HG03039 (cell line): ENCODE measurements at regions not wholly inside any gene's neighbourhood (a gene's known extent, or its start where the extent isn't known, plus 50 kb on each side); places are given as distances from the start of the nearest gene placed in this dataset.
"Not testable (repeated sequence)": the region's sequence is repeated elsewhere in the genome, so short reads cannot be mapped to it uniquely, and the experiment has no call there.

Experiments
- ATAC-seq: cut with Tn5 transposase; IDR thresholded peaks from one replicate; pipeline ENCODE4 v1.9.1; 2021; ENCODE audit warnings: mild to moderate bottlenecking, moderate library complexity; ENCODE audit not compliant: unreplicated experiment

DNA sequence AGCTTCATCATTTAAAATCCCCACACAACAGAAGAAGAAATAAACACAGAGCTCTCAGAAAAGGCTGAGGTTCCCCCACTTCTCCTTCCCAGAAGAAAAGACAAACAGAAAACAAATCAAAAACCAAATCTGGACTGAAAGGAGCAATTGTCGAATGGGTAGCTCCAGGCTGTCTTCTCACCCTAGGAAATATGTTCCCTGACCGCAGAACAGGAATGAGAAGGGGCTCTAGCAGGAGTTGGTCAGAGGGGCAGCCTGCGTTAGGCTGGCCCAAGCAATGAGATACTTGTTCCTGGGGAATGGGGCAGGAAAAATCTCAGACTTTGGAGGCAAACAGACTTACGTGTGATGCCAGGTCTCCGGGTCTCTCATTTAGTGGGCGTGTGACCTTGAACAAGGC is 562.6 kb upstream of the CADM1 start:
- no peak for ATAC-seq

DNA sequence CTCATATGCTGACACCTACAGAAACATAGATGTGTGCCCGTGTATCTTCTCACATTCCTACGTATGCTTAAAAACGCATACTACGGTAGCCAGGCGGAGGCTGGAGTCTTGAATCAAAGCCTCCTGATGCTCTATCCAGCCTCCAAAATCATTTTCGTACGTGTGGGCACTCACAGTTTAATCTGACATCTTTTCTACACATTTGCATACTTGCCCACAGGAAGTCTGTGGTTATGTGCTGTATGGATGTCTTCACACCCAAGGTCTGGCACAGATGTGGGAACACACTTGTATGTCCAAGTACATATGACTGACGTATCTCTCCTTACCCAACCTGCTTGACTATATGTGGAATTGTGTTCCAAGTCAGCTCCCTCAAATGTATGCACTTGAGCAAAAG is 561.8 kb upstream of the CADM1 start:
- ATAC-seq: no peak

DNA sequence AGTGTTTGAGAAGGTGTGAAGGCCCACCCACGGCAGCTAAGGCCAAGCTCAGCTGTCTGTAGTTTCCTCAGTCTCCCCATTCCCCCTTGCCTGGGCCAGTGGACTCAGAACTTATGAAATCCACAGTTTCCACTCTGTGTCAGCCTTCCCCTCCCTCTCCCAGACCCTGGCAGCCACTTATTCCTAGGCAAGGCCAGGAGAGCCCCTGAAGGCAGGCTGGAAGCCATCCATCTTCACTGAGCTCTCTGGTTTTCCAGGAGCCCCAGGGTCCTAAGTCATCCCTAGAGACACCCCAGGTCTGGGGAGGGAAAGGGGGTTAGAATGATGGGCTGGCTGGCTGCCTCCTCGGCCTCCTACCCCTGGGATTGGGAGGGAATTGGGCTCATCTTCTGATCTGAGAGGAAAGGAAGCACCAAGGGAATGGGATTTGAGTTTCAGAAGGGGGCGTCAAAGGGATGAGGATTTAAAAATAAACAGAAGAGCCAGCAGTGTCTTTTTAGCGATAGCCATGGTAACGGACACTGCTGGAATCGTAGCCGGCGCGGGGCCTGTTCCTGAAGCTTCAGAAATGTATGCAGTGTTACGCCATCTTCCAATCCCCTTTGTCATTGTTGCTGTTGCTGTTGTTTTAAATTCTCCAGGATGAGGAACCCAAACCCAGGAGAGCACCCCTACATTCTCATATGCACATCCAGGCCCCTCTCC is 561.1 kb upstream of the CADM1 start:
- ATAC-seq: no peak

DNA sequence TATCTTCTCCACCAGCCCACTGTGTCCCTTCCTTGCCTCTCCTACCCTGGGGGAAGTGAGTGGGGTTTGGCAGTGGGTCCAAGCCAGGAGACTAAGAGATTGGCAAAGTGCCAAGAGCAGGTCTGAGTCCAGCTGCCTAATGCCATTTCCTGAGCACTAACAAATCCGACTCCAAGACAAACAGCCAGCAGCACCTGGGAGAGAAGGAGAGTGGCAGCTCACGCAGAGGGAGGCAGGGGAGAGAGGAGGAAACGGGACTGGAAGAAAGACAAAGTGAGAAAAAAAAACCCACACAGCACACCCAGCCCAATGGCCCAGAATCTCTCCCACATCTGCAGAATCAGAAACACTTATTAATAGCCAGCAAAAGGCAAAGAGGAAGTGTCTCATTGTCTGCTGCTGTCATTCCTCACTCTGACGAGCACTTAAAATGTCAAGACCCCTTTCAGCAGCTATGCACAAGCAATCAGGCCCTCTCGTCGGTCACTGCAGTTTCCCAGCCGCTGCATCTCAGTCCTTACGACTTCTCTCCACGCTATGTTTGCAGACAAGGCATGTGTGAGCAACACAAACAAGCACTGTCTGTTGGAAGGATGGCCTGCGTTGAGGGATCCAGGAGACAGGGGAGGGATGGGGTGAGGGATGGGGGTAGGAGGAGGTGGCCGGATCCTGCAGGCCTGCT is 558.4 kb upstream of the CADM1 start:
- no peak for ATAC-seq

DNA sequence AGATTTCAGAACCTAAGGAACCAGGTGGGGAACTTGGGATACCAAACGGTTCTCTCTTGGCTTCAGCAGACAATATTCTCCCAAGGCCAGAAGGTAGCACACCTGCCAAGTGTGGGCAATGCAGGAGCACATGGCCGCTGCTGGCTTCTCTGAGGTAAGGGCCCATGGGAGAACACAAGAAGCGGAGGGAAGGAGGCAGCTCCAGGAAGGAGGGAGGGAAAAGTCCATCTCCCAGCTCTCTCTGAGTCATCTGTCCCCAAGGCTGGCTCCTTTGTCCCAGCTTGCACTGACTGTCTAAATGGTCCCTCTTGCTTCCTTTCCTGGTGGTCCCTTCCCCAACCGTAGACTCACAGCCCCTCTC is 557.9 kb upstream of the CADM1 start:
- no peak for ATAC-seq

DNA sequence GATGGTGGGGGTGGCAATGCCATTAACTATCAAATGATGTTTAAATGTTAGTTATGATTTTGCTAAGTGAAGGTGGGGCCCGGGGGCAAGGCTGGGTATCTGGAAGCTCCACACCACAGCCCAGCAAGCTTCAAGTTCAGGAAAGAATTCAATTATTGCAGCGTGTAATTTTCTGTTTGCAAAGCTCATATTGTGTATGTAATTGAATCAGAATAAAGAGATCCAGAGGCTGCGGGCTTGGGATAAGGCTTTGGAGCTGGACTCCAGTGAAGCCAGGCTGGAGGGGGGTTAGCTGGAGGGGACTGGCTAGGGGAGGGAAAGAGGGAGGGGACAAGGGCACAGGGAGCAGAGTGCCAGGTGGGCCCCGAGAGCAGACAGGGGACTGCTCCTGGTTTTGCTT is 557.1 kb upstream of the CADM1 start:
- no peak for ATAC-seq

DNA sequence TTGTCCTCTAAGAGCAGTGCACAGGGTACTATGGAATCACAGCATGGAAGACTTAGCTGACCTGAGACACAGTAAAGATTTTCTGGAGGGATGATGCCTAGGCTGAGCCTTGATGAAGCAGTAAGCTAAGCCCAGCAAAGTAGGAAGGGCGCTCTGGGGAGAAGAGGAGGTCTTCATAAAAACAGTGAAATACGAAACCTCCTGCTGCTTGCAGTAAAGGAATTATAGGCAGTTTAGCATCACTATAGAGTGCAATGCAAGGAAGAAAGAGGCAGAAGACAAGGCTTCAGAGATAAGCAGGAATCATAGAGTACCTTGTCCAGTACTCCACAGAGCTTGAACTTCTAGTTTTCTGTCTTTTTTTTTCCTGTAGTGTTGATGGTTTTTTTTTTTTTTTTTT is 555.7 kb upstream of the CADM1 start:
- ATAC-seq: no peak

DNA sequence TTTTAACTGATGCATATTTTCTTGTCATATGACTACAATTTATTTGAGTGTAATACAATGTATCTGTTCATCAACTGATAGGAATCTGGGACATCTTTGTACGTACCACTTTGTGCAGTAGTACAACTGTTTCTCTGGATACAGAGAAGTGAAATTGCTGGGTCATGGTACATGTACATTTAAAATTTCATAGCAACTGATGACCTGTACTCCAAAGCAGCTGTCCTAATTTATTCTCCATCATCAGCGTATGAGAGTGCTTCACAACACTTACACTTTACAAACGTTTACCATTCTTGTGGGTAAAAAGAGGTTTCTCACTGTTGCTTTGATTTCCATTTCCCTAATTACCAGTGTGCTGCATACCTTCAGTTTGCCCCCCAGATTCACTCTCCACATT is 552.8 kb upstream of the CADM1 start:
- no peak for ATAC-seq

DNA sequence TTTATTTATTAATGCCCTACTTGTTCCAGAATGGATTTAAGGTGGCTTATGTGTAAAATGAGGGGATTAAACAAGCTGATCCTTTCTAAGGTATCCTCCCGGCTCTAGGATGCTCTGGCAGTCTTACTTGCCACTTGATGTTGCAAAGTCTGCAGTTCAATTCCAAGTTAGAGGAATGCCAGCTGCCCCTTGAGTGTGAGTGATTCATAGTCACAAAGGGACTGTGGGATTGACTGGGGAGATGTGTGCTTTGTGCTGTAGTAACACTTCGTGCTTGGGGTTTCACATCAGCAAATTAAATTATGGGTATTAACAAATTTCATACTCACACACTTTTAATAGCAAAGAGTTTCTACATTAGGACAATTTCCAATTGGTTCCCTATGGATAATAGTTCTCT is 550.8 kb upstream of the CADM1 start:
- ATAC-seq: no peak

DNA sequence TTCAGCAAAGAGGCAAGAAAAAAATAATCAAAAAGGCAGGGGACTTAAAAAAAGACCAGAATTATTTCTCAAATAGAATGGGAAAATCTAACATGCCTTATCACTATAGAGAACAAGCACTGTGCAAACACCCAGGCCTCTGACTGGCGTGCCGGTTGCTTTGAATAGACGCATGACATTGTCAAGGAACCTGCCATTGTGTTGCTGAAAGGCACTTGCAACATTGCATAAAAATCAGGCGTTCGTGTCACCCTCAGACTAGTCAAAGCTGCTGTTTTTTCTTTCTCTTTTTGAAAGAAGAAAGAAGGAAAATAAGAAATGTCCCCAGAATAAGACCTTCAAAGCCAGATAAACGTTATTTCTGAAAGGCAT is 549.3 kb upstream of the CADM1 start:
- no peak for ATAC-seq

DNA sequence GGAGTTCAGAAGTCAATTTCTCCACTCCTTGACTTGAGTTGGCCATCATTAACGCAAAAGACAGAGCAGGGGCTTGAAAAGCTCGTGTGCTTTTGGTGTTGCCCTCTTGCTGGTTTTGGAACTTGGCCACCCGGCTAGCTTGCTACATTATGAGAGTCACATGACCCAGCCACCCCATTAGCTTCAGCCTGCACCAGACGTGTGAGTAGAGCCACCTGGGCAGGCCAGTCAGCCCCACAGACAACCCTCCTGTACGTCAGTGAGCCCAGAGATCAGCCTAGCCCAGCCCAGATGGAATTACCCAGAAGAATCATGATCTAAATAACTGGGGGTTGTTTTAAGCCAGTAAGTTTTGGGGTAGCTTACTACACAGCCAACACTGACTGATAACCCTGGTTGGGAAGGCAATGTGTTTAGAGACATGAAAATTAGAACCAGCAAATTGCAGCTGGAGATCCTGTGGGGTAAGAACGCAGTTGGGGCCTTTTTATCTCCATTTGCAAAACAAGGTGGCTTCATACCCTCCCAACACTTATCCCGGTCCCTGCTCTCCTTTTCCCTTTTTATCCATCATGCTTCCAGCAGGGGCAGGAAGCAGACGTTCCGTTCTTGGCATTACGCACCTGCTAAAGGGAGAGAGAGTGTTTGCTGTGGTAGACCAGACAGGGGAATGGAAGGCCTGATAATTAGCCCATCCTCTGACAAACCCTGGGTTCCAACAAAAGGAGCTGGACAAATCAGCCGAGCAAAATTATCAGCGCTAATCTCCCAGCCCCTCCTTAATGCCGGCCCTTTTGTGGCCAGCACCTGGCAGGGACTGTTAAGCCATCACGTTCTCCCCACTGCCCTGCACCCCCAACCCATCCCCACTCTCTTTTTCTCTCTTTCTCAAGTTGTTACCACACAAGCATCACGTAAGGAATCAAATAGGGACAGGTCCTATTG is 548.7 kb upstream of the CADM1 start:
- ATAC-seq: no peak

DNA sequence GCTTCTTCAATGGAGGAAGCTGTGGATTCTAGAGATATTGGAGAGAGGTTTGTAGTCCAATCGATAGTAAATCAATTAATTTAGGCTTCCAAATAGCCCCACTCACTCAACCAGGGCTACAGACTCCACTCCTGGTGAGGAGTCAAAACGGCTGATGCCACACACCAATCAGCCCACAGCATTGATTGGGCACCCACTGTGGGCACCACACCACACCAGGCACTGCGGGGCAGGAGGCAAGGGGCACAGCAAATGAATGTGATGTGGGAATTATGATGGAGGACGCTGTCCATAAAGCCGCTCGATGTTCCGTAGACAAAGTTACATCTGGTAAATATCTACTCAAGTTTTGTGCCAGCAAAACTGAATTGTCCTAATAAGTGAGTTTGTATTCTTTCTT is 547.3 kb upstream of the CADM1 start:
- ATAC-seq: no peak

DNA sequence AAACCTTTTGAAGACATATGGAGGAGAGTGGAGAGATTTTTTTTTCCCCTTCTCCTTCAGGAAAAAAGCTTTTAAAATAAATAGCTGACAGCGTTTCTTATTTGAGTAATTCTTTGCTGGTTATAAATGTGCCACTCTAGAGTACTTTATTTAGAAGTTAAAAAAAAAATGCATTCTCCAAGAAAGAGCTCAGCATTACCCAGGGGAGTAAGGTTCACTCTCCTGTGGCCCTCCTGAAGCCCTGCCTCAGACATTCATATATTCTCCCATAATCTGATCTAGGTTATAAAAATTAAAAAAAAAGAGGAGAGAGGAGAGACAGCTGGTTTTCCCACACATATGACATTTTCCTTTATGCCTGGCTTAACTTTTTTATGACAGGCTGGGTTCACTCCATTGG is 545.2 kb upstream of the CADM1 start:
- no peak for ATAC-seq

DNA sequence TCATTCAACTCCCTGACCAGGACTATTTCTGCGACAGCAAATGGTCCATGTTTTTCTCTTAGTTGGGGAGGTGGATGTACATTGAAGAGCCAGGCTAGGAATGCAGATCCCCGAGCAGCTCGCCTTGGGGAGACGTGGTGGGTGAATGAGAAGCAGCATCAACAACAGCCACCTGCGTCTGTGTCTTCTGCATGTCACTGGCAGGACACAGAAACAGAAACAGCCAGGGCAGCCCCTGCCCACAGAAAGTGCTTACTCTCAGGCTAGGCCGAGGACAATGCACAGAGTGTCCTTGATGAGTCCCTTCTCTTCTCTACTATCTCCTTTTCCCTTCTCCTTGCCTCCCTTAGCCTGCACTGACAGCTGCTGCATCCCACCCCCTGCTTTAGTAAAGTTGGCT is 541.9 kb upstream of the CADM1 start:
- no peak for ATAC-seq

DNA sequence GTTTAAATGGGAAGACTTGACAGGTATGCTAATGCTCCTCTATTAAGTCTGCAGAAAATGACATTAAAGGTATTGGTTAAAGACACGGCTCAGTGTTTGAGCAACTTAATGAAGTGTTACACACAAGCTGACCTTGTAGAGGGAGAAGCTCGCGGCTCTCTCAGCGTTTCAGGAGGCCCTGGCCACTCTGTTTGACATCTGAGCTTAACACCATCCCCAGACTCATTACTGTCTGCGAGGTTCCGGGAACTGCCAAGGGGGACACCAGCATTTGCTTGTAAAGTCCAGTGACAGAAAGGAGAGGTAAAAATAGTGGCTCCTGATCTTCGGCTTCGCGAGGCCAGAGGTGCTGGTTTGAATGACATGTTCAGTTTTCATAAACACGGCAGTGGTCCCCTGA is 540.7 kb upstream of the CADM1 start:
- no peak for ATAC-seq

DNA sequence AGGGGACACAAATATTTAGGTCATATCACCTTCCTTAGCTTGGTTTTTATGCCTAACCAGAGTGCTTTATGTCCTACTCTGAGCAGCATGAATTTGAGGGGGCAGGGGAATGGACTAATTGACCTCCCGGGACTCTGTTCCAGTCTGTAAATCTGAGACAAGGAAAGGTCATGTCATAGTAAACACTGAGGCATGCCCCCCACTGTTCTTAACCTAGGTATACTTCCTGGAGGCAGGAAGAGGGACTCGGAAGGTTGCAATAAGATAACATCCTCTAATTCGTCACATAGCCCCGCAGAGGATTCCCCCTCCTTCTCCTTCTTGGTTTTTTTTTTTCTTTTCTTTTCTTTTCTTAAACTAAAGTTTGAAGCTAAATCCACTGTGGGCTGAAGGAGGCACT is 540.3 kb upstream of the CADM1 start:
- no peak for ATAC-seq

DNA sequence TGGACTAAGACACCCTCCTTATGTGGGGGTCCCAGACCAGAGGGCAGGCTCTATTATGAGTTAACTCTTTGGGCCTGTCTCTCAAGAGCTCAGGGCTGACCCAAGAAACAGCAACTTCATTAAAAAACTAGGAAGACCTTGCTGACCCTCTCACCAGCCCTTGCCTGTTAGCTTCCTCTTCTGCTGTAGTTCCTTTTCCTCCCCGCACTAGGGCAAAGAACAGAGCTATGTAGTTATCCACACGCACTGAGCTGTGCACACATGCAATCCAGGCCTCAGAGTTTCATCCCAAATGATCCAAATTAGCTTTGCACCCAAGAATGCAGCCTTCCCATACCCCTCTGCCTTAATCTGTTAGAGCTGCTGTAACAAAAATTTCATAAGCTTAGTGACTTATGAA is 539.6 kb upstream of the CADM1 start:
- ATAC-seq: no peak

DNA sequence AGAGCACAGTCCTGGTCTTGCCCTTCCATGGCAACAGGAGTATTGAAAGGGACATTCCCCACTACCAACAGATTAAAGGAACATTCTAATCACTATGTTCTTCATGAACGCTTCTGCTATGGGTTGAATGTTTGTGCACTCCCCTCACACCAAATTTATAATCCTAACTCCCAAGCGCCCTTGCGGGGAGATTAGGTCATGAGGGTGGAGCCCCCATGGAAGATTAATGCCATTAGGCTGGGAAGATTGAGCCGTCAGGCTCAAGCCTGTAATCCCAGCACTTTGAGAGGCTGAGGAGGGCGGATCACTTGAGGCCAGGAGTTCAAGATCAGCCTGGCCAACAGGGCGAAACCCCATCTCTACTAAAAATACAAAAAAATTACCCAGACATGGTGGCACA is 538.8 kb upstream of the CADM1 start:
- ATAC-seq: not testable (repeated sequence)

DNA sequence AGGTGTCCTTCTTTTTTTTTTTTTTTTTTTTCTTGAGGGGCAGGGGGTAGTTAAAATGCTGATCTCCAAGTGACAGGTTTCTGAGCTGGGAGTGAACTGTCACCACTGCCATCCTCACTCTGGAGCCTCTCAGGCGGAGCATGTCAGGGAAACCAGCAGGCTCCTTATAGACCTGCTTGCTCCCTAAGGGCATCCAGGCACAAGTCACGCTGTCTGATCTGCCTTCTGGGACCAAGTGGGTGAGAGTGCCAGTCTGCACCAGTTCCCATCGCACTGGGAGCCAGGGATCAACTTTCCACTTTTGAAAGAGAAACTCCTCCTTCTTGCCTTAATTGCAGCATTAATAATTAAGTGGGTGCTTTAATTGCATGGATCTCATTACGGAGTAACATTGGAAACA is 537.9 kb upstream of the CADM1 start:
- no peak for ATAC-seq

DNA sequence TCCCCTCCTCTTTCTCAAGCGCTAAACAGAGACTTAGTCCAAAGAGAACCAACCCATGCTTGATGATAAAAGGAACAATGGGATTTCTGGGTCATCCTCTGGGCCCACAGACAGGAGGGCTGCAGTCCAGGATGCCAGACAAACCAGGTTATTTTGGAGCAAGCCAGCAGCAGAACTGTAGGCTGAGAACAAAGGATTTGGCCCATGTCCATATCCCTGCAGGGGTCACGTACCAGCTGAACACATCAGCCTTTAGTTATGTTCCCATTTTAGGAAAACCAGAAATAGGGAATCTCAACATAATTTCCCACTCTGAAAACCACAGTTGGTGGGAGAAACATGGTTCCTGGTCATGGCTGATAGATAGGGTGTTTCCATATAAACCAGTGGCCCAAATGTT is 533.6 kb upstream of the CADM1 start:
- ATAC-seq: no peak

DNA sequence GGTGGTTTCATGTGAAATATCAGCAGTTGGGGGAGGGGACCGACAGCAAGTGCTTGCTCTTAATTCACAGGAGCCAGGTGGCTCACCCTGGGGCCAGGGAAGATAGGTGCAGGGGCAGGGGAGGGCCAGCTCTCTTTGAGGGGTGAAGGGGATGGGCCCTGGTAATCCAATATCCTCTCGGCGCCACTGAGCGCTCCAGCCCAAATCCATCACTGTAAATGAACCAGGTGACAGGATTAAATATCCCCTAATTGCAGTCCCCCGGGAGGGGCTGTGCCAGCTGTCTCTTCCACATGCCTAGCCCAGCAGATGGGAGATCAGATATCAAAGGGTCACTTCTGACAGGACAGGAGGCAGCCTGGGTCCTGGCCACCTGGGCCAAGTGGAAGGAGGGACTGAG is 531.8 kb upstream of the CADM1 start:
- ATAC-seq: no peak

DNA sequence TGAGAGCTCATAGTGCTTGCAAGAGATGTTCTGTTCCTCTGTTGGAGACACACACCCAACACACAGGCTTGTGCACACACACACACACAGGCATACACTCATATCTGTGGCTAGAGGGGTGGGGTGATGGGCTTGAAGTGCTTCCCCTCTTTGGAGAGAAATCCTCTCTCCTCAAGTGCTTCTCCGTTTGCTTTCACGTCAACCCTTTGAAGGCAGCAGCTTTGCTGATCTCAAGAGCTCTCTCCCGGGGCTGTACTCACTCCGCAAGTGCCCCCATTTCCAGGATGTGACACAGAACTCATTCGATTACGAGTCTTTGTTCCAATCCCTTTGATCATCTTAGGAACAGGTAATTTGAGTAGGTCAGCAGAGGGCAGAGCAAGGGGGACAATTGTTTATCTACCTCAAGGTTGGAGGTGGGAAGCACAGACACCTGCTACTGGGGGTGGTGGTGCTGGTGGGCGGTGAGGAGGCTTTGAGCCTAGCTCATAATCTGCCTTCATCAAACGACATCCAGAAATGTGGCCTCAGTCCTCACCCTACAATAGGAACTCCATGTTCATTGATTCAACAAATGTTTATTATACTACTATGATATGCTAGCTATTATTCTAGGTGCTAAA is 529.8 kb upstream of the CADM1 start:
- ATAC-seq: no peak
